B cell (primary cell): ENCODE measurements at regions not wholly inside any gene's neighbourhood (a gene's known extent, or its start where the extent isn't known, plus 50 kb on each side); places are given as distances from the start of the nearest gene placed in this dataset.

Experiments
- ATAC-seq: fragments of 200-7000 bp; cut with Tn5 transposase; one replicate; pipeline ENCODE4 v1.10.0; 2021; ENCODE audit warnings: low read depth, mild to moderate bottlenecking, moderate number of reproducible peaks, moderate library complexity
- CTCF ChIA-PET: fragments of 350-600 bp; sonication (Branson Sonifier 250); formaldehyde crosslinking; loops from one replicate; lab custom pipeline; 2021; ENCODE audit warnings: antibody characterized with exemption, inconsistent platforms; lab: Charles Lee
- POLR2A ChIA-PET: fragments of 350-600 bp; sonication (Branson Sonifier 250); formaldehyde crosslinking; loops from one replicate; lab custom pipeline; 2021; ENCODE audit warnings: antibody characterized with exemption; lab: Charles Lee
- DNase-seq: peaks from one replicate; pipeline ENCODE4 v3.0.0; 2013
- H2AFZ ChIP-seq: 2 replicates; pipeline ENCODE4 v1.6.1; 2012; ENCODE audit warnings: mild to moderate bottlenecking, low read depth, low read length; ENCODE audit not compliant: insufficient read depth, poor library complexity, severe bottlenecking
- H3K27ac ChIP-seq, 2 donors: 1 replicate in 1 of 2; 2 replicates in 1 of 2; pipeline ENCODE4 v1.5.1; 2012 to 2013; ENCODE audit warnings: low read length in 2 of 2, mild to moderate bottlenecking in 2 of 2, moderate library complexity in 1 of 2
- H3K27me3 ChIP-seq, 4 experiments: fragments of 200-600 bp in 1 of 4; sonication (generic) in 1 of 4; replicated peaks in 1 of 4; 1 replicate in 2 of 4; 2 replicates in 2 of 4; pipeline versions ENCODE4 v1.6.1 to v1.7.0; 2013 to 2016; ENCODE audit warnings: low read length in 3 of 4, mild to moderate bottlenecking in 2 of 4, mixed read lengths in 1 of 4, moderate library complexity in 1 of 4; ENCODE audit not compliant: insufficient read depth in 4 of 4, control insufficient read depth in 3 of 4; ENCODE audit errors: control extremely low read depth in 1 of 4
- H3K36me3 ChIP-seq, 2 experiments: replicated peaks in 1 of 2; 1 replicate in 1 of 2; 2 replicates in 1 of 2; pipeline versions ENCODE4 v1.6.1 to v1.7.1; 2013; ENCODE audit warnings: low read length in 1 of 2; ENCODE audit not compliant: insufficient read depth in 2 of 2, control insufficient read depth in 1 of 2; ENCODE audit errors: control extremely low read depth in 1 of 2, extremely low read depth in 1 of 2
- H3K4me1 ChIP-seq, 2 donors: fragments of 200-600 bp in 1 of 2; sonication (generic) in 1 of 2; 1 replicate in 1 of 2; 2 replicates in 1 of 2; pipeline versions ENCODE4 v1.5.1 to v1.6.1; 2013 to 2017; ENCODE audit warnings: low read length in 2 of 2; ENCODE audit not compliant: control insufficient read depth in 2 of 2, insufficient read depth in 2 of 2
- H3K4me2 ChIP-seq: replicated peaks from 2 replicates; pipeline ENCODE3; 2012; ENCODE audit warnings: mild to moderate bottlenecking, low read depth, low read length; ENCODE audit not compliant: poor library complexity, severe bottlenecking
- H3K4me3 ChIP-seq, 5 experiments: fragments of 200-600 bp in 1 of 5; sonication (generic) in 1 of 5; 1 replicate in 3 of 5; 2 replicates in 2 of 5; pipeline versions ENCODE4 v1.5.1 to v1.7.0; 2011 to 2016; ENCODE audit warnings: low read length in 4 of 5, mild to moderate bottlenecking in 4 of 5, low read depth in 2 of 5, control low read depth in 1 of 5, moderate library complexity in 1 of 5; ENCODE audit not compliant: insufficient read depth in 1 of 5; ENCODE audit errors: control extremely low read depth in 1 of 5, extremely low read depth in 1 of 5
- H3K79me2 ChIP-seq: fragments of 200-600 bp; sonication (generic); one replicate; pipeline ENCODE4 v1.6.0; 2016; ENCODE audit warnings: low read length; ENCODE audit not compliant: control insufficient read depth, insufficient read depth
- H3K9ac ChIP-seq: fragments of 200-600 bp; sonication (generic); 2 replicates; pipeline ENCODE4 v1.6.1; 2017; ENCODE audit warnings: mild to moderate bottlenecking, low read length, moderate library complexity
- H3K9me3 ChIP-seq, 3 donors: one replicate each; pipeline versions ENCODE4 v1.6.1 to v1.7.1; 2013; ENCODE audit warnings: low read length in 2 of 3; ENCODE audit not compliant: control insufficient read depth in 2 of 3, insufficient read depth in 1 of 3; ENCODE audit errors: control extremely low read depth in 1 of 3
- H4K20me1 ChIP-seq: 2 replicates; pipeline ENCODE4 v1.6.0; 2012; ENCODE audit warnings: mild to moderate bottlenecking, low read length; ENCODE audit not compliant: insufficient read depth, control insufficient read depth, poor library complexity, severe bottlenecking
- H3K27ac Mint-ChIP-seq: one replicate; pipeline ENCODE4 v1.8.0; 2021; ENCODE audit warnings: mixed read lengths
- H3K27me3 Mint-ChIP-seq: one replicate; pipeline ENCODE4 v1.8.0; 2021; ENCODE audit warnings: mixed read lengths
- H3K4me1 Mint-ChIP-seq: one replicate; pipeline ENCODE4 v1.8.0; 2021; ENCODE audit warnings: mixed read lengths
- H3K4me3 Mint-ChIP-seq: one replicate; pipeline ENCODE4 v1.8.0; 2021; ENCODE audit warnings: mixed read lengths
- H3K9me3 Mint-ChIP-seq: one replicate; pipeline ENCODE4 v1.8.0; 2022; ENCODE audit warnings: mixed read lengths; ENCODE audit not compliant: insufficient read depth
- CTCF ChIP-seq: fragments of 200-600 bp; IDR thresholded peaks from one replicate; pipeline ENCODE4 v1.8.0; 2022; ENCODE audit warnings: antibody characterized with exemption, mild to moderate bottlenecking
- EZH2 ChIP-seq: IDR thresholded peaks from 2 replicates; pipeline ENCODE4 v1.6.1; 2012; ENCODE audit warnings: borderline replicate concordance, low read depth, mild to moderate bottlenecking, moderate library complexity, low read length; ENCODE audit not compliant: insufficient read depth, poor library complexity, severe bottlenecking
- WGBS: methylation state at CpG from one replicate; pipeline ENCODE4 v1.1.5; 2013; ENCODE audit warnings: missing lambda C conversion rate; ENCODE audit not compliant: insufficient coverage; 5-methylcytosine and 5-hydroxymethylcytosine counted together
- intact Hi-C: fragments of 100-400 bp; cut with micrococcal nuclease; formaldehyde crosslinking; loops from one replicate; pipeline ENCODE4 v1.10.0; 2022

- Histone ChIP-seq H3K36me3 (no peaks in the 10 kb centered on the region), H3K4me1 (no peaks in the 10 kb centered on the region), H4K20me1 (no peaks in the 10 kb centered on the region), H3K9ac (no peak overlapping the region), H3K4me2 (no peak overlapping the region), H2AFZ (no peak overlapping the region), H3K79me2 (no peaks in the 10 kb centered on the region), H3K27ac (no peak overlapping the region), H3K4me3 (no peak overlapping the region), H3K9me3 (no peaks in the 10 kb centered on the region), H3K27me3 (peaks cover 0 to 10% (median 0%) of the 10 kb centered on the region in 4 experiments)
- DNase-seq, result no peak
- Mint-ChIP-seq H3K4me3 (no peak overlapping the region), H3K9me3 (no peaks in the 10 kb centered on the region), H3K27ac (no peak overlapping the region), H3K4me1 (no peaks in the 10 kb centered on the region), H3K27me3 (peaks cover 37% of the 10 kb centered on the region)
- POLR2A ChIA-PET, result no interaction called here
- no peak for TF ChIP-seq CTCF
- no peak for TF ChIP-seq EZH2
- WGBS, result 90% methylated on average over 7 of the region's 8 CpGs
- CTCF ChIA-PET, result no interaction called here
- intact Hi-C loops, result no loop called here
- ATAC-seq, result no peak
Observed at GRCh38 chr1:30615816-30616590, 107.4 kb downstream of the MATN1 start.

GRCh38 chr1:30615076-30615795, 108.1 kb downstream of the MATN1 start:
- WGBS, result 100% methylated on average over 2 of the region's 3 CpGs

More at GRCh38 chr1:30615076-30615795, 108.1 kb downstream of the MATN1 start:
- Mint-ChIP-seq H3K4me1 (no peaks in the 10 kb centered on the region), H3K27me3 (peaks cover 38% of the 10 kb centered on the region), H3K4me3 (no peak overlapping the region), H3K27ac (no peak overlapping the region), H3K9me3 (no peaks in the 10 kb centered on the region)
- DNase-seq (no peak), ATAC-seq (no peak)
- CTCF ChIA-PET, result no interaction called here
- no peaks in the 10 kb centered on the region for H3K79me2 ChIP-seq
- POLR2A ChIA-PET, result no interaction called here
- no peak overlapping the region for H3K9ac ChIP-seq
- no peaks in the 10 kb centered on the region for H3K4me1 ChIP-seq
- H4K20me1 ChIP-seq, result no peaks in the 10 kb centered on the region
- no peak overlapping the region for H3K4me2 ChIP-seq
- H3K27ac ChIP-seq, result no peak overlapping the region
- no peak overlapping the region for H2AFZ ChIP-seq
- intact Hi-C loops, result no loop called here
- no peaks in the 10 kb centered on the region for H3K9me3 ChIP-seq
- no peak overlapping the region for H3K4me3 ChIP-seq
- H3K36me3 ChIP-seq, result no peaks in the 10 kb centered on the region
- TF ChIP-seq CTCF (no peak), EZH2 (no peak)
- peaks cover 0 to 10% (median 0%) of the 10 kb centered on the region in 4 experiments for H3K27me3 ChIP-seq
